GM18511 (cell line): ENCODE measurements at regions not wholly inside any gene's neighbourhood (a gene's known extent, or its start where the extent isn't known, plus 50 kb on each side); places are given as distances from the start of the nearest gene placed in this dataset.

Experiments used
- ATAC-seq: cut with Tn5 transposase; IDR thresholded peaks from one replicate; pipeline ENCODE4 v1.9.1; 2021; ENCODE audit warnings: mild to moderate bottlenecking, moderate library complexity; ENCODE audit not compliant: unreplicated experiment

DNA sequence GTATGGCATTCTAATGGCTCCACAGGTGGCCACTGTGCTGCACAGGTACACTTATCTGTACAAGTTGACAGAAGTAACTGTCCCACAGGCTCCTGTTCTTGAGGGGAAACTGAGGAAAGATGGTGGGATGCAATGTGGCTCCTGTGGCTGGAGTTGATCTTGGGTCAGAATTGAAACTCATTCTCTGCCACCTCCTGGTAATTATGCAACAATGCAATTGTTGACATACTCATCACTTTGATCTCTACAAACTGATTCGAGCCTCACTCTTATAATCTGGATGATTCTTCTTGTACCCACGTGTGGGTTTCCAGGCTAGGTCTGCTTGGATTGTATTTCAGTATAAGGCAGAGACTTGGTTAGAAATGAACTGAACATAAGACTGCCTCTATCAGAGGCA, 148.8 kb downstream of the CCNG2 start:
- no peak for ATAC-seq

DNA sequence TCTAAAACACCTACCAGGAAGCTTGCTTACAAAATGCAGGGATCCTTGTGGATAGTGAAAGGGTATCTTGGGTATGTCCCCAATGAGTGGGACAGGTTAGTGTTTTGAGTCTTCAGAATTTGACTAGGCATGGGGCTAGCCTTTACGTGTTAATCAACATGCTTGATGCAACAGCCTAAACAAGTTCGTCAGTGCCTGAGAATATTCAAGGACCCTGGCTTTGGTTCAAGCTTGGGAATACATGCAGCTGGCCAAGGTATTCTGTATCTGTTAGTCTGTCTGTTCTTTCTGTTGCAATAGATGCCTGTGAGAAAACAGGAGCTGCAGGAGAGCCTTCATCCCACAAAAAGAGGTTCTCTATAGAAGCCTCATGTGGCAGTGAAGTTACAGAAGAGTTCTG, 149.5 kb downstream of the CCNG2 start:
- no peak for ATAC-seq

DNA sequence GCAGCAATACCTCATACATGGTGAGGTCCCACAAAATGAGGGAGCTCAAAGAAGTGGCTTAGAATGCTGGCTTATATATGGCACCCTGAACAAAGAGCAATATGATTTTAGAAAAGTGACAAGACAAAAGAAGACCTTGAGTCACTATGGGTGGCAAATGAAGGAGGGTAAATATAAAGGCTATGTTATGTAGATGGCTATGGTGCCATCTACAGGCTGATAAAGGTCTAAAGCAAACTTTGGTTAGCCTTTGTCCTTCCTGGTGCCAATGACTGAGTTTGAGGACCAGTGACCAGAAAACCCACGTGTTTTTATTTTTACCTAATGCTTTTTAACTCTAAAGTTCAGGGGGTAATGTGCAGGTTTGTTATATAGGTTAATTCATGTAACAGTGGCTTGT, 151.8 kb downstream of the CCNG2 start:
- peak; percentile 58 for ATAC-seq

DNA sequence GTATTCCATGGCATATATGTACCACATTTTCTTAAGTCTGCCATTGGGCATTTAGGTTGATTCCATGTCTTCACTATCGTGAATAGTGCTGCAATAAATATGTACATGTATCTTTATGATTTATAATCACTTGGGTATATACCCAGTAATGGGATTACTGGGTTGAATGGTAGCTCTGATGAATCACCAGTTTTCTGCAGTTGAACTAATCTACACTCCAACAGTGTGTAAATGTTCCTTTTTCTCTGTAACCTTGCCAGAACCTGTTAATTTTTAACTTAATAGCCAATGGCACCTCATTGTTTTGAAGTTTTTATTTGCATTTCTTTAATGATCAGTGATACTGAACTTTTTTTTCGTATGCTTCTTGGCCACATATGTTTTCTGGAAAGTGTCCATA, 152.5 kb downstream of the CCNG2 start:
- ATAC-seq, result no peak

DNA sequence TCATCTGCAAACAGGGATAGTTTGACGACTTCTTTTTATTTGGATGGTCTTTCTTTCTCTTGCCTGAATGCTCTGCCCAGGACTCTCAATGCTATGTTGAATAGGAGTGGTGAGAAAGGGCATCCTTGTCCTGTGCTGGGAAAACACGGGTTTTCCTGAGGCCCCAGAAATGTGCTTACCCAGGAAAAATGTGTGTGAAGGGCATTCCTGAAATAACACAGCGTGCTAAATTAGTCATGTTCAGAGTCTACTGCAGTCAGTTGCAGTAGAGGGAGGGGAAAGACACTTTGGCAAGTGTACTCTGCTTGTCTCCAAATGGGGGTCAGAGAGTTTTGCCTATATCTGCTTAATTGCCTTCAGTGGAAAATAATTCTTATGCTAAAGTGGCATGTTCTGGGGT, 153.9 kb downstream of the CCNG2 start:
- no peak for ATAC-seq

DNA sequence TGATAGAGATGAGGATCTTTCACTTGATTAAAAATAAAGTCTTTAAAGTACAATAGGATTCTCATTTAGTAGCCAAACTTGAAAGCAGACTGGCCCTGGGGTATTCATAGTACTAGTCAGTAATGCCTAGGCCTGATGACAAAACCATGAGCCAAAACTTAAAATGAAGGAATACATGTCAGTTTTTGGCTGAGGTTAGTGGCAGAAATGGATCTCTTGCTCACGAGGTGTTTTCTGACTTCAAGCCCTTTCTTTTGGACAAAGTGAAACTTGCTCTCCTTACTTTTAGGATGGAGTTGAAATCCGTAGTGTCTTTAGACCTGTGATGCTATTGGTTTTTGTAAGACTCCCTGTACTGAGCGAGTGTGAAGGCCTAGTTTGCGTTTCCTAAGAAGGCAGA, 157.7 kb downstream of the CCNG2 start:
- no peak for ATAC-seq

DNA sequence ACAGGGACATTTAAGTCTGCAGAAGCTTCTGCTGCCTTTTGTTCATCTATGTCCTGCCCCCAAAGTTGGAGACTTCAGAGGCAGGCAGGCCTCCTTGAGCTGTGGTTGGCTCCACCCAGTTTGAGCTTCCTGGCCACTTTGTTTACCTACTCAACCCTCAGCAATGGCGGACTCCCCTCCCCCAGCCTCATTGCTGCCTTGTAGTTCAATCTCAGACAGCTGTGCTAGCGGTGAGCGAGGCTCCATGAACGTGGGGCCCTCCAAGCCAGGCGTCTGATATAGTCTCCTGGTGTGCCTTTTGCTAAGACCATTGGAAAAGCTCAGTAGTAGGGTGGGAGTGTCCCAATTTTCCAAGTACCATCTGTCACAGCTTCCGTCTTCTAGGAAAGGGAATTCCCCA, 170.1 kb downstream of the CCNG2 start:
- ATAC-seq, result no peak

DNA sequence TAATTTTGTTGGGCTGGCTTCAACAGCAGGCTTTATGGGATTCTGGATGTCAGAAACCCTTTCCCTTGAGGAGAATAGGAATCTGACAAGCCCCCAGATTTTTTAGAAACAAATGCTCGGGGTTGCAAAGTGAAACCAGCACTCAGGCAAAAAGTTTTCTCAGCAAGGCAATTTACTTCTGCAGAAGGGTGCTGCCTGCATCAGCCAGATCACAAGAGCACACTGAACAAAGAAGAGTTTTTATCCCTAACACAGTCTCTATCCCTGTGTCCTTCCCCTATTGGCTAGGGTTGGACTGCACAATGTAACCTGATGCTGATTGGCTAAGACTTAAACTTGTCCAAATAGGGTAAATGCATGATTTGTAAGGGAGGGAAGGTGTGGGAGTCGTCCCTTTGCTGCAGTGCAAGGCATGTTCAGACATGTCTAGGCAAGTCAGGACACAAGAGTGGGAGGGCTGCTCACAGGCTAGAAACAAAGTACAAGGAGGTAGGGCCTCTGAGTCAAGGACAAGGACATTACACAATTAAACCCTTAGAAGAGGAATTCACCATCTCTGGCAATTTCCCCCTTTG, 175.8 kb downstream of the CCNG2 start:
- no peak for ATAC-seq

DNA sequence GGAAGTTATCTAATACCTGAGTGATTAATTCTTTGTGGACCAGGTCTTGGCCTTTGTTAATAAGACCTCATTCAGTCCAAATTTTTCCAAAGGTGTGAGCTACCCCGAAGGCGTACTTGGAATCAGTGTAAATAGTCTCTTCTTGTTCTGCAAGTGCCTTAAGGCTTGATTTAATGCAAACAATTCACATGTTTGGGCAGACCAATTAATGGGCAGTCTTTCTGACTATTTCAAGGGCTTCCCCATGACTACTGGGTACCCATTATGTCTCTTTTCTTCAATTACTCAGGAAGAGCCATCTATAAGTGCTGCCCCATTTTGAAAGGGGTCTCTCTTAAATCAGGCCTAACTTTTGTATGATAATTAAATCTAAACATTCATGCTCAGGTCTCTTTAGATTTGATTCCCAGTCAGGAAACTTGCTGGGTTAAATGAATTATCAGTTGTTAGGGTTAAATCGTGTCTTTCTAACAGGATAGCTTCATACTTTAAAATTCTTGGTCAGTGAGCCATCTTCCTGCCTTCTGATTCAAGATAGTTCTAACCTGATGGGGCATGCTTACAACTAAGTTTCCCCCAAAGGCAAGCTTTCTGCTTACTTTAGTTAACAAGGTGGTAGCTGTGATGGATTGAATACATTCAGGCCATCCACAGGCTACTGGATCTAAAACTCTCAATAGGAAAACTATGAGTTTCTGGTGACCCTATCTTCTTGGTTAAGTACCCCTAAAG, 179.6 kb downstream of the CCNG2 start:
- no peak for ATAC-seq

DNA sequence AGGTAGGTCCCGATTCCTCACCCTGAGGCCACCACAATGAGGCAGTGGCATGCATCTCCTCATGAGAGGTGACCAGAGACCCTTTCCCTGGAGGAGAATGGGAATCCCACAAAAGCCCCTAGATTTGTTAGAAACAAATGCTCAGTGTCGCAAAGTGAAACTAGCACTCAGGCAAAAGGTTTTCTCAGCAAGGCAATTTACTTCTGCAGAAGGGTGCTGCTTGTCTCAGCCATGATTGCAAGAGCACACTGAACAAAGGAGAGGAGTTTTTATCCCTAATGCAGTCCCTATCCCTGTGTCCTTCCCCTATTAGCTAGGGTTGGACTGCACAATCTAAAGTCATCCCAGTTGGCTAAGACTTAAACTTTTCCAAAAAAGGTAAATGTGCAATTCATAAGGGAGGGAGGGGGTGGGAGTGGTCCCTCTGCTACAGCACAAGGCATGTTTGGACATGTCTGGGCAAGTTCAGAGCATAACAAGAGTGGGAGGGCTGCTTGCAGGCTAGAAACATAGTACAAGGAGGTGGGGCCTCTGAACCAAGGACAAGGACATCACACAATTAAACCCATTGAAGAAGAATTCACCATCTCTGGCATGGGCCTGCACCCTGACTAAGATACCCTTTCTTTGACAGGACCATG, 185.3 kb downstream of the CCNG2 start:
- ATAC-seq, result no peak

DNA sequence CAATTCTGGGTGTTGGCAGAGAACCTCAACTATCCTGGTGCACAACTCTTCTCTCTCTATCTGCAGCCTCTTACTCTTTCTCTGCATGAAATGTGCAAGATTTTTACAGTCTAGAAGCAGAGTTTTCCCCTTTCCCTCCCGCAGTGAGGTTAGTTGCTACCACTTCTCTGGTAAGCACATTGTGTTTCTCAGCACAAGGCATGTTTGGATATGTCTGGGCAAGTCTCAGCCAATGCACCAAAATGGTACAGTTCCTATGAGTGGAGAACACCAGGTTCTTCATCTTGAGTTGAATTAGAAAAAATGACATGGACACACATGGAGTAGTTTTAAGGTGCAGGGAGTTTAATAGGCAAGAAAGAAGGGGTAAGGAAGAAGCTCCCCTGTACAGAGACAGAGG, 187.0 kb downstream of the CCNG2 start:
- no peak for ATAC-seq

DNA sequence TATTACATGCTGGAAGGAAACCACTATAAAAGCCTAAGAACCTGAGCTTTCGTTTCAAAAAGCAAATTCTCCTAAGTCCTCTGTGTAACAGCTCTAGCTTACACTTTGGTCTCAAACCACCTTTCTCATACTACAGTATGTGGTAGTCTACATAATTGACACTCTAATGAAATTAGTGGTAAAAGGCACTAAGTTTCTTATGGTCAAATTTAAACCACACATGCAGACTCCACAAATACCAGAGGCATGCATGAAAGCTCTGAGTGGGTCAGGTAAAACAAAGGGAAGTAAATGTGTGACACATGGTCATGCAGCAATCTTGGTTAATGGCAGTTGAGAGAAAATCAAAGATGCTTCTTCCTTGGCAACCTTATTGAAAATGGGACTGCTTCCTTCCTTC, 187.8 kb downstream of the CCNG2 start:
- no peak for ATAC-seq

DNA sequence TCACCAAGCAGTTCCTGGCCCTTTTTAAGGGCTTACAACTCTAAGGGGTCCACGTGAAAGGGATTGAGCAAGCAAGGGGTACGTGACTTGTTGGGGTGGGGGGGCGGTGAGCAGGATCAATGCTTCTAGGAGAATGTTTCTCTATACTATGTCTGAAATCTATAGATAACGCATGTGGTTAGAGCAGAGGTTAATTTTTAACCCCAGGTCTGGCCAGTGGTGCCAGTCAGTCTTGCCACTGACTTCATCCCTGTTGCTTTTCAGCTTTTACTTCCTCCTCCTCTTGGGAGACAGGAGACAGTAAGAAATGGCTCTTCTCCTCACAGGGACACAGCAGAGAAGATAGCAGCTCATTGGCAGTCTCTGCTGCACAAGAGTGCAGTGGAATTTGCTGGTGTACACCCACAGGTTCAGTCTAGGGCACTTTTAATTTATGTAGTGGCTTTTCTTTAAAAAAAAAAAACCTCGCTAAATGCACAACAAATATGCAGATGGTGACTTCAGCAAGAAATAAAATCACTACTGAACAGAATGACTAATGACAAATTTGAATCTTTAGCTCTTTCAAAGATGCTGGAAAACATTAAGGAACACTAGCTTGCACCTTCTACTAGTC, 190.5 kb downstream of the CCNG2 start:
- peak; percentile 66 for ATAC-seq

DNA sequence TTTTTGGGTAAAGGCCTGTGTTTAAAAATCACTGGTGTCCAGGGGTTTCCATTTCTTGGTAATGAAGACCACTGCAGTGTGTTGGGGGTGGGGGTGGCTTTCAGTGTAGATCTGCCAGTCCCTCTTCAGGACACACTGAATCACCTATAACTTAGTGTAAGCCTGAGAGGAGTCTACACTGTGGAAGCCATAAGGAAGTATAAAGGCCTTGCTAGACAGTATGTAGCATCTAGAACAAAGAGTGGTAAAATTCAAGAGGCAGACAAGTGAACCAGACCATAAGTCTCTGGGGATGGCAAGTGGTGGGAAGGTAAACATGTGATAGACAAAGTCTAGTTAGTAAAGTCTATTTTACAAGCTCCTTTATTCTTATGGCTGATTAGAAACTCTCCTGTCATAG, 191.8 kb downstream of the CCNG2 start:
- no peak for ATAC-seq

DNA sequence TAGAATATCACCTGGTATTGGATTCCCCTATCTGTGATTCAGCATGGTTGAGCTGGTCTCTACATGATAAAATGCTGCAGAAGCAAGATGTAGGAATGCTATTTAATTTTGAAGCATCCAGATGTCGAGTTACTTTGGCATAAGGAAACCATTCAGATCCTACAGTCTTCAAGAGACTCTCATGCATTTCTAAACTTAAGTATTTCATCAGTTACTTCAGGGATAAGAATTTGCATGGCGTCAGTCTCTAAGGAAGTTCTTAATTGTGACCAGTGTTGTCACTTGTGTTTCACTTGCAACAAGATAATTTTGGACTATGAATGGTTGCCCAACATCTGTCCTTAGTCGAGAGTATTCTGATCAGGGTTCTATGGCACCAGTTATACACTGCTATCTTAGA, 192.4 kb downstream of the CCNG2 start:
- no peak for ATAC-seq

DNA sequence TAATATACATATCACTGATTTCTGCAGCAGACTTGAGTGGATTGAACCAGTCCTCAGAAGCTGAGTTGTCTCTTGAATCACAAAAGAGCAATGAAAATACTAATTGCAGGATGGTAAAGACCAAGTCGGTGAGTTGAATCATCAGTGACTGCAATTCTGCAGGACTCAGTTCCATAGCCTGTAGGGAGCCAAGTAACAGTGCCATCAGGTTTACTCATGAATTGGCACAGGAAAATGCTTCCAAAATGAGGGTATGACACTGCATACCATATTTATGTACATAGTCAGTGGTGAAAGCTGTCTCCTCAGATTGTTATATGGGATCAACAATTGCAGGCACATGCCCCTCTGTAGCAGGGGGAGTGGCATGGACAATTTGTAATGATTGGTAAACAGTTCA, 192.8 kb downstream of the CCNG2 start:
- no peak for ATAC-seq

DNA sequence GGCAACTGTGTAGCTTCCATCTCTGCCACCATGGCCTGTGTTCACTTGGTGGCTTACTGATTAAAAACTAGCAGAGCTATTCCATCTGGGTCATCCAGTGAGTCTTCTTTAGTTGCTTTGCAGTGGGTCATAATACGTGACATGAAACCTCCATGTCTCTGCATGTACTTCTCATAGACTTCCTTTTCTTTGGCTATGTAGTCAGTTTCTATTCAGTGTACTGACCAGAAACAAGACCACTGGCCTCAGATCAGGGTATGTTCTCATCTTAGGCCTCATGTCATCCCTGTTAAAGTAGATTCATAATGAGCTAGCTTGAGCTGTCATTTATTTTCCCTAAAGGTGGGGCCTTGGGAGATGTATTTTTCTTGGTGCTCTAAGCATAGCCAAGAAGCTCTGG, 195.2 kb downstream of the CCNG2 start:
- ATAC-seq, result no peak

DNA sequence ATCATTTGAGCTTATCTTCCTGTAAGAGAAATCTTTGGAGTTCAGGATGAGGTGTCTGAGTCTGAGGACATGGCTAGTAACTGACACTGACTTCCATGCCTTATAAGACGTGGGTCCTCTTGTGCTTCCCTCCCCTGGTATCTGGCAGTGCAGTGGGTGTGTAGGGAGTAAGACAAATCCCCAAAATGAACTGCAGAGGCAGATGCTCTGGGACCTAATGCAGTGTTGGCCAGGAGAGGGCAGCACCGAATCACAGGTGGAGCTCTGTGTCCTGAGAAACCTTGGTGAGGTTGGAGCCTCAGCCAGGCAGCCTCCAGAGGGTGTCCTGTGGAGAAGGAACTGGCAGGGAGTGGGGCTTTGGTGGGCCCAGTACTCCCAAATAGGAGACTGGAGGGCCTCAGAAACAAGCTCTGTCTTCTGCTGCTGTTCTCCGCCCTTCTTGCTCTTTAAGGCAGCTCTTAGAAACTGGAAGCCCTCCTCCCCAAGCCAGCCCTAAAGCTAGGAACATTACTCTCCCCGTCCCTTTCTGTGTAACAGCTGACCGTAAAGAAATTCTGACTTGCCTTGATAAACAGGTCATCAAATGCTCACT, 196.8 kb downstream of the CCNG2 start:
- peak; percentile 49 for ATAC-seq

DNA sequence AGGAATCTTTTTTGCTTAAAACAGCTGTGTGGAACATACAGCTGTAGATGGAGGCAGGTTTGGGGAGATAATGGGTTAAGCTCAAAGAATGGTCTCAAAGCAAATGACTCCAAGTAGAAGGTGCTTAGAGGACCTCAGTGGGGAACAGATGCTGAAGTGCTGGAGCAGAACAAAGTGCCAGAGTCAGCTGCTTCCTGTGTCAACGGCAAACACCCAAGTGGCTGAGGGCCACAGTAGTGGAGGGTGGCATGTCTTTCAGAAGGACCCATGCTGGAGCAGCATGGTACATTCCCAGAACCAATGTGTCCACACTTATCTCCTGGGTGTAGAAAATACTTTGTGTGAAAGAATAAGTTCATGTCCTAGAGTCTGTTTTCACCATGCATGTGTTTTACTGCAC, 197.5 kb downstream of the CCNG2 start:
- ATAC-seq, result peak; percentile 59

DNA sequence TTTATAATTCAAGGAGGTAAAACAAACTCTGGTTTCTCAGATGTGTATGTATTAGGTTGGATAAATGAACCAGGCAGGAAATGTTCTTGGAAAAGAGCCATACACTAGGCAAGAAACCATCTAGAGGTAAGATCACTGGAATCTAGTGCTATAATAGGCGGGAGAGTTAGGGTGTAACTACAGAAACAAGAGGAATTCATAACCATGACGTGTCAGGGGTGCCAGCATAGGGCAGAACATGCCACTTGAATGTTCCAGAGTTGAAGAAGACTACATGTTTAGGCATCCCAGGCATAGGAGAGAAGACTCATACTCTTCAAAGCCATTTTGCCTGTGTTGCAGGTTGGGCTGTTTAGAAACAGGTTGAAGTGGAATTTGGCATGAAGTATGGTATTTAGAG, 198.7 kb downstream of the CCNG2 start:
- no peak for ATAC-seq

DNA sequence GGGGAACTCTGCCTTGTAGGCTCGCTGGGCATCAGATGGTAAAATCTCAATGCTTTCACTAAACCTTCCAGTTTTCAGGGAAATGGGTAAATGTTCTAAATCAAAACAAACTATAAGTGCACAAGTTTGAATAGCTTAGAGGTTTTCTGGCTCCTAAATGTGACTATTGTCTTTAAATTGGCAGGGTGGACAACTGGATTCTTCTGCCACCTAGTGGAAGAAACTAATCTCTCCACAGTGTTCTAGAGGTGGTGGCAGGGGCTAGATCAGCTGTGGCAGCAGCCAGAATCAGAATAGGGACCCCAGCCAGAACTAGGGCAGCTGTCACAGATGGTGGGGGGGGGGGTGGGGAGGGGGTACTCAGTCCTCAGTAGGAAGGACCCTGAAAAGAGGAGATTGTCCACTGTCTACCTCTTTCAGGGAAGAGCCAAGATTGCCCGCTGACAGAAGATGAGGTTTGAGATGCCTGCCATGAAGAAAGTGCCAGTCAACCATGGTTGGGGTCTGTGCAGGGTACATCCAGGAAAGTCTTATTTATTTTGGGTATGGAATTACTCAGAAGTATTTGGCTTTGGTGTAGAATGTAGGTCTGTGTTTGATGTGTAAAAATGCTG, 201.4 kb downstream of the CCNG2 start:
- peak; percentile 44 for ATAC-seq
